ENCODE measurements at regions not wholly inside any gene's neighbourhood (a gene's known extent, or its start where the extent isn't known, plus 50 kb on each side); places are given as distances from the start of the nearest gene placed in this dataset.

- TF ChIP-seq POLR2A (IDR thresholded peaks at IDR 0.05) (no peak), CTCF (IDR thresholded peaks at IDR 0.05) (no peak)
Measured at GRCh38 chr2:134201533-134201932, 52.3 kb upstream of the MGAT5 start.

All from right lobe of liver (tissue), 4 donors.